GM19468 (cell line): ENCODE measurements at regions not wholly inside any gene's neighbourhood (a gene's known extent, or its start where the extent isn't known, plus 50 kb on each side); places are given as distances from the start of the nearest gene placed in this dataset.
"Not testable (repeated sequence)": the region's sequence is repeated elsewhere in the genome, so short reads cannot be mapped to it uniquely, and the experiment has no call there.

Source experiments
- ATAC-seq: cut with Tn5 transposase; IDR thresholded peaks from one replicate; pipeline ENCODE4 v1.9.1; 2021; ENCODE audit warnings: mild to moderate bottlenecking, moderate library complexity, moderate number of reproducible peaks; ENCODE audit not compliant: unreplicated experiment; ENCODE audit errors: extremely low read depth

DNA sequence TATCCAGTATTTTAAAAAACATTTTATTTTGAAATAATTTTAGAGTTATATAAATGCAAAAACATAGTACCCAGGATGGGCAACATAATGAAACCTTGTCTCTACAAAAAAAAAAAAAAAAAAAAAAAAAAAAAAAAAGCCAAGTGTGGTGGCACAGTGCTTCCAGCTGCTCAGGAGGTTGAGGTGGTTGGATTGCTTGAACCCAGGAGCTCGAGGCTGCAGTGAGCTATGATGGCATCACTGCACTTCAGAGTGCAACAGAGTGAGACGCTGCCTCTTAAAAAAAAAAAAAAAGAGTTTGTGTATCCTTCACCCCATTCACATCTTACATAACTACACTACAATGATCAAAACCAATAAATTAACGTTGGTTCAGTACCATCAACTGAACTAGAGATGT lies 115.6 kb upstream of the KIF26B start:
- ATAC-seq, result no peak

DNA sequence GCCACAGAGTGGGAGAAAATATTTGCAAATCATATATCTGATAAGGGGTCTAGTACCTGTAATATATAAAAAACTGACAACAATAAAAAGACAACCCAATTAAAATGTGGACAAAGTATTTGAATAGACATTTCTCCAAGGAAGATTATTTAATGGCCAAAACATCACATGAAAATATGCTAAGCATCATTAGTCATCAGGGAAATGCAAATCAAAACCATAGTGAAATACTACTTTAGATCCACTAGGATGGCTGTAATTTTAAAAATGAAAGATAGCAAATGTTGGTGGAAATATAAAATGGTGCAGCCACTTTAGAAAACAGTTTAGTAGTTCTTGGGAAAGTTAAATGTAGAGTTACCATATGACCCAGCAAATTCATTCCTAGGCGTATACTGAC lies 118.7 kb upstream of the KIF26B start:
- ATAC-seq, result no peak

DNA sequence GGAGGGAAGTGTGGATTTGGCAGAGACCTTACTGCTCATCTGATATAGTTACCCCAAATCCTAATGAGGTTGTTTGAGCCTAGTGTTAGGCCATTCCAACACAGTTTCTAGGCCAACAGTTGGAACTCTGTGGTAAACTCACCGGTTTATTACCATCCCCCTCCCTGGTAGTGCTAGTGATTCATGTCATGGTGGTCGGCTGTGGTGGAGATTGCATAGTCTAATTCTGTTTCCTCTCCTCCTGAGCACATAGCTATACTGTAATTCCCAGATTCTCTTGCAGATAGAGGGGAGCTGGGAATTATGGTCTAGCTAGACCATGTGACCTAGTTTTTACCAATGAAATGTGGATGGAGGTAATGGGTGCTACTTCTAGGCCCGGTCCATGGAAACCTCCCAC lies 123.7 kb upstream of the KIF26B start:
- no peak for ATAC-seq

DNA sequence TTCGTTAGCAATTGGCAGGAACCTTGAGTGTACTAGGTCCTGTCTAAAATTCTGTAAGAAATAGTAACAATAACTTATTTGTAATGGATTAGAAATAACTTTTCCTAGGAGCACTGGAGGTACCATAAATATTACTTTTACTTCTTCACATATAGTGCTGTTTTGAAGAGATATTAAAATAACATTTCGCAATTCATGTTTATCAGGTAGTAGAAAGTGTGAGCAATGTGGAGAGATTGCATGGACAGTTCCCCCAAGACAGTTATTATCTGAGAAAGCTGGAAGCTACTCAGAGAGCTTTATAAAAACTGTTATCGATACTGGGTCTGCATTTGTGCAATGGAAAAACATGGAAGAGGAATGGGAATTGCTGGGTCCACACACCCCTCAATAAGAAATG lies 128.5 kb upstream of the KIF26B start:
- ATAC-seq, result no peak

DNA sequence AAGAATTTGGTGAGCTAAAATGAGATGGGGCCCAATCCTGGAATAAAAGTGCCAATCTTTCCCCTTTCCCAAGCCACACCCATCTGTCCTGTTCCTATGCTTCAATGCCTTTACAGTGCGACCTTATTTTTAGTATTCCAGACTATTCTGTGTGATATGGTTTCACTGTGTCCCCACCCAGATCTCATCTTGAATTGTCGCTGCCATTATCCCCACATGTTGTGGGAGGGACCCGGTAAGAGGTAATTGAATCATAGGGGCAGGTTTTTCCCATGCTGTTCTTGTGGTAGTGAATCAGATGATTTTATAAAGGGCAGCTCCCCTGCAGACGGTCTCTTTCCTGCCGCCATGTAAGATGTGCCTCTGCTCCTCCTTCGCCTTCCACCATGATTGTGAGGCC lies 129.3 kb upstream of the KIF26B start:
- ATAC-seq, result no peak

DNA sequence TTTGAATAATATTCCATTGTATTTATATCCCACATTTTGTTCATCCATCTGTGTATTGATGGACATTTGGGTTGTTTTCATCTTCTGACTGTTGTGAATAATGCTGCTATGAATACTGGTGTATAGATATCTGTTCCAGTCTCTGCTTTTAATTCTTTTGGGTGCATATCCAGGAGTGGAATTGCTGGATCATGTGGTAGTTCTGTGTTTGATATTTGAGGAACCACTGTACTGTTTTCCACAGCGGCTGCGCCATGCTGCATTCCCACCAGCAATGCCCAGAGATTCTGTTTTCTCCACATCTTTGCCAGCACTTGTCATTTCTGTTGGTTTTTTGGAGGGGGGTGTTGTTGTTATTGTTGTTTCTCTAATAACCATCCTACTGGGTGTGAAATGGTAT lies 131.6 kb upstream of the KIF26B start:
- ATAC-seq, result no peak

DNA sequence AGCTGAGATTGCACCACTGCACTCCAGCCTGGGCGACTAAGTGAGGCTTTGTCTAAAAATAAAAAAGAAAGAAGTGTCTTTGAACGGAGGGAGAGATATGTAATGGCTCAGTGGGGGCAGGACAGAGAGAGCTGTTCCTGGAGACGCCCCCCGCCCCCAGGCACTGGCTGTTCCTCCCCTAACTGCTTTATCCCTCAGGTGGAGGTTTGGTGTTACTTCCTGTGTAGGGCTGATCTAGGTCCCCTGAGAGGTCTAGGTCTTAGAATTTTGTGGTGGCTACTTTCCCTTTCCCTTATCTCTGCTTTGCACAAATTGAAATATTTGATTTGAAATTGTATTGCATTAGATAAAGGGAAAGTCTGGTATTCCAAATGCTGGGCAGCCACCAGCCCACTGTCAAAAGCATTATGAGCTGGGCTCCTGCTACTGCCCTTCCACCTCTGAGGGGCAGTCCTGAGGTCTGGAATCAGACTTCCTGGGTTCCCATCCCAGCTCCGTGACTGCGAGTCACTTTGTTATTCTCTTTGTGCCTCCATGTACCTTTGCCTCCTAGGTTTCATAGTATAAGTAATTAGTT lies 134.8 kb upstream of the KIF26B start:
- no peak for ATAC-seq

DNA sequence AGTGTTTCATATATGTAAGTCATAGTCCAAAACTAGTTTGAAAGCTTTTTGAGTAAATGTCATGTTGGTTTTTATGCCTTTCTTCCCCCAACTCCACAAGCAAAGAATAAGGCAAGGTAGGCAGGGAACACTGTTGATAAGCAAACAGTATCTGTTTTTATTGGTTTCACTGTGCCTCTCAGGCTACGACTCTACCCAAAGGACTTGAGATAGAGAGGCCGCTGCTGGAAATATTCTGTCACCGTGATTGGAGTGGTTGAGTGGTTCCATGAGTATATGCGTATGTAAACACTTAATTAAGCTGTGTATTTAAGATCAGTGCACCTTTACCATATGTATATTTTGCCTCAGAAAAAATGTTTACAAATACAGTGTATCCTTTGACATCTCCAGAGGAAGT lies 138.1 kb upstream of the KIF26B start:
- no peak for ATAC-seq

DNA sequence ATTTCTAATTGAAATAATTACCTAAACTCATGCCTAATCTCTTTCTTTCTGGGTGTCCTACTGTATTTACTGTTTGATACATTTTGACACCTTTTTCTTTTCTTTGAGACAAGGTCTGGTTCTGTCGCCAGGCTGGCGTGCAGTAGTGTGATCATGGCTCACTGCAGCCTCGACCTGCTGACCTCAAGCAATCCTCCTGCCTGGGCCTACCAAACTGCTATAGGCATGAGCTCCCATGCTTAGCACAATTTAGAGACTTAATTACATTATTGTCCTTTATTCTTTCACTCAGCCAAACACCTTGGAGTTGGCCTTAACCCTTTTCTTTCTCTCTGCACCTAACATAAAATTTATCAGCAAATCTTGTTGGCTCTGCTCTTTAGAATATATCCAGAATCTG lies 139.8 kb upstream of the KIF26B start:
- no peak for ATAC-seq

DNA sequence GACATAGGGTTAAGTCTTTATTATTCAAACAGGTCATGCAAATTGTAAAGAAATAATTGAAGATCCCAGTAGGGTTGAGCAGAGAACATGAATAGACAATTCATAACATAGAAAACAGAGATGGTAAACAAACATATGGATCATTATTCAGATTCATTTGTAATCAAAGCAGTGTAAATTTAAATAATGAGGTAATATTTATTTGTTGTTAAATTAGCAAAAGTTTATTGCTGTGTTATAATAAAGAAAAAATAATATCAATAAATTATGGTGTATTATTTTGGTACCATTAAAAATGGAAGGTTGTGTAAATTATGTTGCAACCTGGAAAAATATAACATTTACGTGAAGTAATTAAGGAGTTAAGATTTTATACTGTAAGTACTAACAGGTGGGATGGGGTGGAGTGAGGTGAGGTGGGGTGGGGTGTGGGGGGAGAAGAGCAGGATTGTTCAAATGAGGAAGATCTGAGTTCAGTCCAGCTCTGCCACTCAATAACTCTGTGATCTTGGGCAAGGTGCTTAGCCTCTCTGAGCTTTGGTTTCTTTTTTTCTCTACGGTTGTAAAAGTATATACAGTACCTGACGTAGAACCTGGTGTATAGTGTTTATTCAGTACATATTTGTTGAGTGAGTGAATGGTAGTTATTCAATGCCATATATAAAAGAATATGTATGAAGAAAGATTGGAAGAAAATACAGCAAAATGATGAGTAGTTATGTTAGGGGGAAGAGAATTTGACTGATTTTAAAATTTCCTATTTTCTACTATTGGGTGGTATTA lies 140.3 kb upstream of the KIF26B start:
- ATAC-seq, result no peak

DNA sequence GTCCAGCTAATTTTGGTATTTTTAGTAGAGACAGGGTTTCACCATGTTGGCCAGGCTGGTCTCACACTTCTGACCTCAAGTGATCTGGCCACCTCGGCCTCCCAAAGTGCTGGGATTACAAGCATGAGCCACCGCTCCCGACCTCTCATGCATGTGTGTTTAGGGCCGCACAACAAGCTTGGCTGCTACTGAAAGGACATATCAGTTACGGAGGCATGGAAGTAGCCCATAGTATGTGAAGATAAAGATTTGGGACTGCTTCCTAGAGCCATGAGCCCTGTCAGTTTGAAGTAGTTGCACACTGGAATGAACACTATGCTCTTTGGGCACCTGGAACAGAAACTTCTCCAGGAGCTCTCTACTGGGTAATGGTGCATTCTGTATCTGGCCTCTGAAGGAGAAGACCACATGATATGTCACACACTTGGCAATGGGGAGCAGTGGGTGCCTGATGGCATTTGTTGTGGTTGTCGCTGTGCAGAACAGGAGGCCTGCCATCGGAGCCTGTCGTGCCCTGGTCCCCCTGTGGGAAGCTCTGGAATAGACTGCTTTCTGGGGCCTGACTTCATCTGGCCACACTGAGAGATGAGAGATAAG lies 144.7 kb upstream of the KIF26B start:
- no peak for ATAC-seq

DNA sequence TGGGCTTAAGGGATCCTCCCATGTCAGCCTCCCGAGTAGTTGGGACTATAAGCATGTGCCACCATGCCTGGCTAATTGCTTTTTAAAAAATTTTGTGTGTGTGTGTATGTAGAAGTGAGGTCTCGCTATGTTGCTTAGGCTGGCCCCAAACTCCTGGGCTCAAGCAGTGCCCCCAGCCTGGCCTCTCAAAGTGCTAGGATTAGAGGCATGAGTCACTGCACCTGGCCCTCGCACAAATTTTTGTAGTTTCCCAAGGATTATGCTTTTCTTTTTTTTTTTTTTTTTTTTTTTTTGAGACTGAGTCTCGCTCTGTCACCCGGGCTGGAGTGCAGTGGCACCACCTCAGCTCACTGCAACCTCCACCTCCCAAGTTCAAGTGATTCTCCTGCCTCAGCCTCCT lies 144.4 kb upstream of the HNRNPU start:
- no peak for ATAC-seq

DNA sequence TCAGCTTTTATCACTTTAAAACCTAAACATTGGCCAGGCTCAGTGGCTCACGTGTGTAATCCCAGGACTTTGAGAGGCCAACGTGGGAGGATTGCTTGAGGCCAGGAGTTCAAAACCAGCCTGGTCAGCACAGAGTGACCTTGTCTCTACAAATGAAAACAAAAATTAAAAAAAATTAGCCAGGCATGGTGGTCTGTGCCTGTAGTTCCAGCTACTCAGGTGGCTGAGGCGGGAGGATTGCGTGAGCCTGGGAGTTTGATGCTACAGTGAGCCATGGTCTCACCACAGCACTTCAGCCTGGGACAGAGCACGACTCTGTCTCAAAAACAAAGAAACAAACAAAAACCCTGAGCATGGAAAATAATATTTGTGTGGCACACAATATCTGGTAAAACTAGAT lies 143.5 kb upstream of the HNRNPU start:
- no peak for ATAC-seq

DNA sequence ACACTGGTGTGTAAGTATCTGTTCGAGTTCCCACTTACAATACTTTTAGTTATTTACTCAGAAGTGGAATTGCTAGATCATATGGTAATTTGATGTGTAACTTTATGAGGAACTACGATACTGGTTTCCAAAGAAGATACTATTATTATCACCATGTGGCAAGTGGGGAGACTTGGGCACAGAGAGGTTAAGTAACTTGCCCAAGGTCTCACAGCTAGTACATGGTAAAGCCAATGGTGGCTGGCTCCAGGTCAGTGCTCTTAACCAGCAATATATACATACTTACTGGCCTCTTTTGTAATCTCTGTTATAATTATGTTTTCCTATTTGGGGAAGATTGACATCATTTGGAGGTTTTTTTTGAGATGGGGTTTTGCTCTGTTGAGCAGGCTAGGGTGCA lies 138.9 kb upstream of the HNRNPU start:
- no peak for ATAC-seq

DNA sequence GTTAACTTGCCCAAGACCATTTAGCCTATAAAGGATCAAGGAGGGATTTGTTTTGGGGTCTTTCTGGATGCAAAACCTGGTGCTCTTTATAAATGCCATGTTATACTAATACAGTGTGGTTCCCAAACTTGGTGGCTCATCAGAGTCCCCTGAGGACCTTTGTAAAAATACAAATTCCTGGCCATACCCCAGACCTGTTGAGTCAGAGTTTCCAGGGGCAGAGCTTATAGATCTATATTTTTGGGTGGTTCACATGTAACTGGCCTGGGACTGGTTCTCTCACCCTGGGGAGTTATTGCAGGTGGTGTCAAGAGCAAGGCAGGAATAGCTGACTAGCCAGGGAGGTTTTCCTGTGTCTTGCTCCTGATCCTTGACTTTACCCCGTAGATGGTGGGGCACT lies 136.9 kb upstream of the HNRNPU start:
- ATAC-seq, result no peak

DNA sequence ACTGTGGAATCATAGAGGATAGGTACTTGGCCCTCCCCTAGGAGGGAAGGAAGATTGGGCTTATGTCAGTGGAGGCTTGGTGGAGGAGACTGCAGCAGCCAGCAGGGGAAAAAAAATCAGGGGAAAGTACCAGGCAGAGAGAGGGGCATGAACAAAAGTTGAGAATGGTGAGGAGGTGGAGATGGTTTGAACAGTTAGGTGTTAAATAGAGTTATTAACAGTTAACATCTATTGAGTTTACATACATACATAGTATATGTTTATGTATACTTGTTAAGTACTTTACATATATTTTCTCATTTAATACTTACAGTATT lies 136.5 kb upstream of the HNRNPU start:
- ATAC-seq, result no peak

DNA sequence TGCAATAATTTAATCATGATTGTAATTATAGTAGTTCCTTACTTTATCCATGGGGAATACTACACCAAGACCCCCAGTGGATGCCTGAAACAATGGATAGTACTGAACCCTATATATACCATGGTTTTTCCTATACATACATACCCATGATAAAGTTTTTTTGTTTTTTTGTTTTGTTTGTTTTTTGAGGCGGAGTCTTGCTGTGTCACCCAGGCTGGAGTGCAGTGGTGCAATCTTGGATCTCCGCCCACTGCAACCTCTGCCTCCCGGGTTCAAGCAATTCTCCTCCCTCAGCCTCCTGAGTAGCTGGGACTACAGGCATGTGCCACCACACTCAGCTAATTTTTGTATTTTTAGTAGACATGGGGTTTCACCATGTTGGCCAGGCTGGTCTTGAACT lies 135.3 kb upstream of the HNRNPU start:
- ATAC-seq, result not testable (repeated sequence)

DNA sequence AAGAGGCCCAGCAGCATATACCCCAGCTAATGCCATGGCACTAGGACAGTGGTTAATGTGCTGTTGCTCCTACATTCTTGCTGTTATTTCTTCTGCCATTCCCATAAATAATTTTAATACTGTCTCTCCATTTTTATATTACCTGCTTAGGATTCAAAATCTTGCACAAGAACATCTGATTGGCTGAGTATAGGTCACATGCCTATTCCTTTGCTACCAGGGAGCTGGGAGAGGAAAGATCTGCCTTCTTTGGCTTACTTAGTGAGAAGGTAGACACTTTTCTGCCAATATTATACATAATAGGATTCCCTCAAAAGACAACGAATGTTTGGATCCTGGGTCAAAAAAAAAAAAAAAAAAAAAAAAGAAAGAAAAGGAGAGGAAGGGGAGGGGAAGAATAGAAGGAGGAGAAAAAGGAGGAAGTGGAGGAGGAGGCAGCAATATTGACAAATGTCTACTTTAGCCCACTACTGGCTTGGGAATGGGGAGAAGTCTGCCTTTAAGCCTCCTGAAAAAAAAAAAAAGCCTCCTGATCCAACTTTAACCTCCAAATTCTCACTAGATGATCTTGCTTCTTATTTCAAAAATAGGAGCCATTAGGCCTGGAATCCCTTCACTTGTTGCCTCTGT lies 134.5 kb upstream of the HNRNPU start:
- no peak for ATAC-seq

DNA sequence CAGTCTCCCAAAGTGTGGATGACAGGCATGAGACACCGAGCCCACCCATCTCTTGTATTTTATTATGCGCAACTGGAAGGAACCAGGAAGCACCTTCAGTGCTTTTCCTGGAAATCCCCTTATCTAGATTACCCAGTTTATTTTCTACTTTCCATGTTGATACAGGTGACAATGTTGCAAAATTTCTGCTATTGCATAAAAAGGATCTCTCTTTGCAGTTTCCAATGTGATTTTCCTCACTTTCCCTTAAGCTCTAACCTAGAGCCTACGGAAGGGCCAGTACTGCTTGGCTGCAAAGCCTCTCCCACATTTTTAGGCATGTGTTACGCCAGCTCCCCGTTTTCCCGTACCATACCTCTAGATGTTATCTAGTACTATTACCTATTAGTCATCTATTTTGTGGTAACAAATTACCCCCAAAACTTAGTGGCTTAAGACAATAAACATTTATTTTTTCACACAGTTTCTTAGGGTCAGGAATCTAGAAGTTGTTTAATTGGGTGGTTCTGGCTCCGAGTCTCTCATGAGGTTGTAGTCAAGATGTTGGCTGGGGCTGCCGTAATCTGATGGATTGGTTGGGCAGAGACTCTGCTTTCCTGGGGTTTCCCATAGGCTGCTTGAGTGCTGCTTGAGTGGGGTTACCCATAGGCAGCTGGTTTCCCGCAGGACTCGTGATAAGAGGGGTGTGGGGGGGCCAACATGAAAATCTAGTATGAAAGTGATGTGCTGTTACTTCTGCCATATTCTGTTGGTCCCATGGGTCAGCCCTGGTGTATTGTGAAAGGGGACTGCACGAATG lies 131.5 kb upstream of the HNRNPU start:
- no peak for ATAC-seq

DNA sequence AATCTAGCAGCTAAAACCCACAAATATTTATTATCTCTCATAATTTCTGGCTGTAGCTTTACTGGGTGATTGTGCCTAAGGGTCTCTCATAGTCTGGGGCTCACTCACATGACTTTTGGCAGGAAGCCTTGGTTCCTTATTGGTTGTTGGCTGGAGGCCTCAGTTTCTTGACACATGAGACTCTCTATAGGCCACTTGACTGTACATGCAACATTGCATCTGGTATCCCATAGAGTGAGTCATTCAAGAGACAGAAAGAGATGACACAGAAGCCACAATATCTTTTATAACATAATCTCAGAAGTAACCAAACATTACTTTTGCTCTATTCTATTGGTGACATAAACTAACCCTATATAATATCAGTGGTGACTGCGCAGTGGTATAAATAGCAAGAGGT lies 128.5 kb upstream of the HNRNPU start:
- no peak for ATAC-seq

DNA sequence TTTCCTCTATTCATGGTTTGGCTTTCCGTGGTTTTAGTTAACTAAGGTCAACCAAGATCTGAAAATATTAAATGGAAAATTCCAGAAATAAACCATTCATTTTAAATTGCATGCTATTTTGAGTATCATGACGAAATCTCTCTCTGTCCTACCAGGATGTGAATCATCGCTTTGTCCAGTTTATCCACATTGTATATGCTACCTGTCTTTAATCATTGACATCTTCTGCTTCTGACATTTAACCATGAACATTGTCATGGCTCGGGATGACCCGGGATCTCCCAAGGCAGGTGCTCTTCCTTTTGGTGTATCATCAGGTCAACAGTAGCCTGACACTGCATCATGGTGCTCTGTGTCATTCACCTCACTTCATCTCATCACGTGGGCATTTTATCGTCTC lies 125.5 kb upstream of the HNRNPU start:
- no peak for ATAC-seq
